Fibroblast of mammary gland (primary cell): ENCODE measurements at regions not wholly inside any gene's neighbourhood (a gene's known extent, or its start where the extent isn't known, plus 50 kb on each side); places are given as distances from the start of the nearest gene placed in this dataset.

ENCODE experiments used
- DNase-seq: peaks from one replicate; pipeline ENCODE4 v3.0.0-alpha.2; 2010; ENCODE audit warnings: low read depth
- H3K4me3 ChIP-seq: 2 replicates; pipeline ENCODE4 v1.5.1; 2011; ENCODE audit warnings: low read depth, mild to moderate bottlenecking, low read length, moderate library complexity; ENCODE audit not compliant: control insufficient read depth
- TF ChIP-seq, protein P1 (sequence below): conservative IDR thresholded peaks from 2 replicates; pipeline ENCODE4 v1.5.1; 2011; ENCODE audit warnings: low read depth, low read length, inconsistent platforms; ENCODE audit not compliant: control insufficient read depth, insufficient read depth

- no peak for DNase-seq
- TF ChIP-seq, protein P1, sequence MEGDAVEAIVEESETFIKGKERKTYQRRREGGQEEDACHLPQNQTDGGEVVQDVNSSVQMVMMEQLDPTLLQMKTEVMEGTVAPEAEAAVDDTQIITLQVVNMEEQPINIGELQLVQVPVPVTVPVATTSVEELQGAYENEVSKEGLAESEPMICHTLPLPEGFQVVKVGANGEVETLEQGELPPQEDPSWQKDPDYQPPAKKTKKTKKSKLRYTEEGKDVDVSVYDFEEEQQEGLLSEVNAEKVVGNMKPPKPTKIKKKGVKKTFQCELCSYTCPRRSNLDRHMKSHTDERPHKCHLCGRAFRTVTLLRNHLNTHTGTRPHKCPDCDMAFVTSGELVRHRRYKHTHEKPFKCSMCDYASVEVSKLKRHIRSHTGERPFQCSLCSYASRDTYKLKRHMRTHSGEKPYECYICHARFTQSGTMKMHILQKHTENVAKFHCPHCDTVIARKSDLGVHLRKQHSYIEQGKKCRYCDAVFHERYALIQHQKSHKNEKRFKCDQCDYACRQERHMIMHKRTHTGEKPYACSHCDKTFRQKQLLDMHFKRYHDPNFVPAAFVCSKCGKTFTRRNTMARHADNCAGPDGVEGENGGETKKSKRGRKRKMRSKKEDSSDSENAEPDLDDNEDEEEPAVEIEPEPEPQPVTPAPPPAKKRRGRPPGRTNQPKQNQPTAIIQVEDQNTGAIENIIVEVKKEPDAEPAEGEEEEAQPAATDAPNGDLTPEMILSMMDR = no peak
- no peak overlapping the region for H3K4me3 ChIP-seq
These were observed 101.5 kb upstream of the RUNX3 start for GRCh38 chr1:25031601-25031965.

GRCh38 chr1:25030674-25031589 is 100.9 kb upstream of the RUNX3 start:
- TF ChIP-seq, protein P1 = no peak
- no peak overlapping the region for H3K4me3 ChIP-seq
- DNase-seq = peak; percentile 30

DNA sequence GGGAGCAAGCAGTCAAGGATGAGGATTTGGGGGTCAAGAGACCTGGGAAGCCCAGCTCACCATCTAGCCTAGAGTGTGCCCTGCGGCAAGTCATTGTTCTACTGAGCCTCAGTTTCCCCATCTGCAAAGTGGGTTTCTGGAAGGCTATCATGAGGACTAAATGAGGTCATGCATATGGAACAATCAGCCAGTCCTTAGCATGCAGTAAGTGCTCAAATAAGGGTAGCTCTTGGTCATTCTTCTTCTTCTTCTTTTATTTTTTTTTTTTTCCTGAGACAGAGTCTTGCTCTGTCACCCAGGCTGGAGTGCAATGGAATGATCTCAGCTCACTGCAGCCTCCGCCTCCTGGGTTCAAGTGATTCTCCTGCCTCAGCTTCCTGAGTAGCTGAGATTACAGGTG is 99.9 kb upstream of the RUNX3 start:
- TF ChIP-seq, protein P1 = no peak
- no peak for DNase-seq
- no peak overlapping the region for H3K4me3 ChIP-seq

- H3K4me3 ChIP-seq = no peak overlapping the region
- TF ChIP-seq, protein P1 = no peak
- DNase-seq = no peak
These were observed 99.0 kb upstream of the RUNX3 start for GRCh38 chr1:25028907-25029599.

GRCh38 chr1:25028587-25028906 is 98.5 kb upstream of the RUNX3 start:
- no peak overlapping the region for H3K4me3 ChIP-seq
- no peak for DNase-seq
- TF ChIP-seq, protein P1 = no peak

- H3K4me3 ChIP-seq = no peak overlapping the region
- DNase-seq = no peak
- TF ChIP-seq, protein P1 = no peak
These were observed 97.9 kb upstream of the RUNX3 start for GRCh38 chr1:25027822-25028586.
